Activated CD4-positive, alpha-beta T cell treated with anti-CD3 and anti-CD28 coated beads, Interleukin-2, amount 10 ng/mL, durations not matched to agents 24 days and 14 days (primary cell): ENCODE measurements at regions not wholly inside any gene's neighbourhood (a gene's known extent, or its start where the extent isn't known, plus 50 kb on each side); places are given as distances from the start of the nearest gene placed in this dataset.

ENCODE experiments used
- DNase-seq: peaks from one replicate; pipeline ENCODE4 v3.0.0; 2022
- H3K27ac Mint-ChIP-seq: one replicate; pipeline ENCODE4 v1.8.0; 2022; ENCODE audit warnings: mild to moderate bottlenecking, mixed read lengths
- H3K27me3 Mint-ChIP-seq: one replicate; pipeline ENCODE4 v1.8.0; 2022; ENCODE audit warnings: mixed read lengths
- H3K36me3 Mint-ChIP-seq: one replicate; pipeline ENCODE4 v1.8.0; 2022; ENCODE audit warnings: low read depth, mild to moderate bottlenecking, mixed read lengths
- H3K4me1 Mint-ChIP-seq: one replicate; pipeline ENCODE4 v1.8.0; 2021; ENCODE audit warnings: mixed read lengths
- H3K4me3 Mint-ChIP-seq: one replicate; pipeline ENCODE4 v1.8.0; 2022; ENCODE audit warnings: mild to moderate bottlenecking, moderate library complexity, mixed read lengths
- H3K9me3 Mint-ChIP-seq: one replicate; pipeline ENCODE4 v1.8.0; 2021; ENCODE audit warnings: mixed read lengths
- intact Hi-C: fragments of 100-400 bp; cut with micrococcal nuclease; formaldehyde crosslinking; loops from one replicate; pipeline ENCODE4 v1.15.1; 2023

DNA sequence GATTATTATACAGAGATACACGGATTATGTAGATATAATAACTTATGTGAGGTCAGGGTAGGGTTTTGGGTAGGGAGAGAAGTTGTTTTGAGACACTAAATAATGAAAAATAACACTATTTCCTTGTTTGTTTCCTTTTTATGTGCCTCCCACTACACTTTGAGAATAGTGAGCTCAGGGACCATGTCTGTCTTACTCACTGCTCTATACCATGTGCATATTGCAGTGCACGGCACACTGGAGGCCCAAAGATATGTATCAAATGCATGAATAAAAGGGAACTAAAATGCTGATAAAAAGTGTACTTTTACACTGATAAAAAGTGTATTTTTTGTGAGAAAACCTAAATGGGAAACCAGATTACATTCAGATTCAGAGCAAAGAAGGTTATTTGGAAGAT lies 151.4 kb upstream of the NABP1 start:
- no peak for DNase-seq
- H3K4me1 Mint-ChIP-seq, result no peaks in the 10 kb centered on the region

DNA sequence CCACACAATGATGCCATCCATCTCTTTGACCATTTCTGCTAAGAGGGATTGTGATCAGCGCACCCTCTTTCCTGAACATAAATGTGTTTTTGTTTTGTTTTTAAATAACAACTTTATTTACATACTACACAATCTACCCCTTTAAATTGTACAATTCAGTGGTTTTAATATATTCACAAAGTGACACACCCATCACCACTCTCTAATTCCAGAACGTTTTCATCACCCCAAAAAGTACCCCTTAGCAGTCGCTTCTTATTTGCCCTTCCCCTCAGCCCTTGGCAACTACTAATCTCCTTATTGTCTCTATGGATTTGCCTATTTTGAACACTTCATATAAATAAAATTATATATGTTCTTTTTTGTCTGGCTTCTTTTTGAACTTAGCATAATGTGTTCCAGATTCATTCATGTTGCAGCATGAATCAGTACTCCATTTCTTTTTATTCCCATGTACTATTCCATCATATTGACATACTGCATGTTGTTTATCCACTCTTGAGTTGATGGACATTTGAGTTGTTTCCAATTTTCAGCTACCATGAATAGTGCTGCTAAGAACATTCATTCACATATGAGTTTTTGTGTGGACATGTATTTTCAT lies 150.9 kb upstream of the NABP1 start:
- intact Hi-C loops, result no loop called here
- DNase-seq, result no peak
- Mint-ChIP-seq H3K27me3 (peaks cover 5% of the 10 kb centered on the region), H3K27ac (no peak overlapping the region), H3K4me1 (no peaks in the 10 kb centered on the region), H3K36me3 (no peaks in the 10 kb centered on the region), H3K4me3 (no peak overlapping the region), H3K9me3 (no peaks in the 10 kb centered on the region)

More for the DNA sequence above, 151.4 kb upstream of the NABP1 start:
- no peaks in the 10 kb centered on the region for H3K9me3 Mint-ChIP-seq
- no peak overlapping the region for H3K4me3 Mint-ChIP-seq
- no peaks in the 10 kb centered on the region for H3K36me3 Mint-ChIP-seq
- H3K27ac Mint-ChIP-seq, result no peak overlapping the region
- peaks cover 2% of the 10 kb centered on the region for H3K27me3 Mint-ChIP-seq
- intact Hi-C loops, result no loop called here

DNA sequence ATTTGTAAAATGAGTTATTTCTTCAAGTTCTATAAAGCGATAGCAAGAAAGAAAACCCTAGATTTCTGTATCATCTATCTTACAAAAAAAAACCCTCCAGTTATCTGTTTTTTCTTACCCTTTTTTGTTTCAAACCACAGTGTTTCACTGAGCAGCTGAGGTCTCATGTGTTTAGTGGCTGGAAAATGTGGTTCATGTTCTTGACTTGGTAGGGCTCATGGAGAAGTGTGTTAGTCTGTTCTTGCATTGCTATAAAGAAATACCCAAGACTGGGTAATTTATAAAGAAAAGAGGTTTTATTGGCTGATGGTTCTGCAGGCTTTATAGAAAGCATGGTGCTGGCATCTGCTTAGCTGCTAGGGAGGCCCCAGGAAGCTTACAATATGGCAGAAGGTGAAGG lies 147.3 kb upstream of the NABP1 start:
- H3K9me3 Mint-ChIP-seq, result peaks cover 5% of the 10 kb centered on the region
- H3K4me1 Mint-ChIP-seq, result no peaks in the 10 kb centered on the region
- no peak overlapping the region for H3K4me3 Mint-ChIP-seq
- H3K36me3 Mint-ChIP-seq, result no peaks in the 10 kb centered on the region
- intact Hi-C loops, result no loop called here
- no peak for DNase-seq
- no peak overlapping the region for H3K27ac Mint-ChIP-seq
- peaks cover 9% of the 10 kb centered on the region for H3K27me3 Mint-ChIP-seq

DNA sequence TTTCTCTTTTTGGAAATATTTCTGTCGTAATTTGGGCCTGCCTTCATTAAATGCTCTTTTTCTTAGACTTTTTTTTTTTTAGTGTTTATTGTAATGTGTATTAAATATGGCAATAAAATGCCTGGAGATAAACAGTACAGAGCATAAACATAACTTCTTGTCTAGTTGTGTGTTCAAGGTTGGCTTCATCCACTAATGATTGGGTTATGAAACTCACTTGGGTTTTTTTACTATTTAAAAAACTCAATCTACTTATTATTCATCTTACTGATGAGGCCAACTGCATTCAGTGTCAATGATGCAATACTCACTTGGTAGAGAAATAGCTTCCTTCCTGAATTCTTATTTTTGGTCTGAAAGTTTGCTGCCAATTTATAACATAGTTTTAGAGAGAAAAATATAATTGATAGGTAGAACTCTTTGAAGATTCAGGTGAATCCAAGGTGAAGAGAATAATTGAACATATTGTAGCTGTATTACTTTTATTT lies 144.2 kb upstream of the NABP1 start:
- Mint-ChIP-seq H3K27ac (no peak overlapping the region), H3K9me3 (peaks cover 8% of the 10 kb centered on the region), H3K4me1 (no peaks in the 10 kb centered on the region), H3K36me3 (no peaks in the 10 kb centered on the region), H3K27me3 (peaks cover 6% of the 10 kb centered on the region), H3K4me3 (no peak overlapping the region)
- DNase-seq, result no peak
- intact Hi-C loops, result no loop called here

DNA sequence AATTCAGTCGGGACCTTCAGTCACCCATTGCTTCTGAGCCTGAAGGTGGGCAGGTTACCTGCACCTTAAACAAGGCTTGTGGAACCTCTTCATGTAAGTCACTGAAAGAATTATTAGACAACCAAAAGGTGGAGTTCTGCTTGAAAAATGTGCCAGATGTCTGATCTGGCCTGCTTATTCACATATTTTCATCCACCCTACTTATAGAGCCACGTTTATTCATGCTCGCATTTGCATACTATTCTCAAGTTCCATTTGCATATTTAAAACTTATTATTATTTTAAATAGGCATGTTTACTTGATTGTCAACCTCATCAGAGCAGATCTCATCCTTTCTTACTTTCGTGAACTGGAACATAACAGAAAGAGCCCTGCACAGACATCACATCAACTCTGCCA lies 140.0 kb upstream of the NABP1 start:
- no peak for DNase-seq
- no peak overlapping the region for H3K27ac Mint-ChIP-seq
- peaks cover 8% of the 10 kb centered on the region for H3K9me3 Mint-ChIP-seq
- H3K36me3 Mint-ChIP-seq, result no peaks in the 10 kb centered on the region
- intact Hi-C loops, result no loop called here
- H3K27me3 Mint-ChIP-seq, result peaks cover 8% of the 10 kb centered on the region
- no peak overlapping the region for H3K4me3 Mint-ChIP-seq
- H3K4me1 Mint-ChIP-seq, result no peaks in the 10 kb centered on the region

DNA sequence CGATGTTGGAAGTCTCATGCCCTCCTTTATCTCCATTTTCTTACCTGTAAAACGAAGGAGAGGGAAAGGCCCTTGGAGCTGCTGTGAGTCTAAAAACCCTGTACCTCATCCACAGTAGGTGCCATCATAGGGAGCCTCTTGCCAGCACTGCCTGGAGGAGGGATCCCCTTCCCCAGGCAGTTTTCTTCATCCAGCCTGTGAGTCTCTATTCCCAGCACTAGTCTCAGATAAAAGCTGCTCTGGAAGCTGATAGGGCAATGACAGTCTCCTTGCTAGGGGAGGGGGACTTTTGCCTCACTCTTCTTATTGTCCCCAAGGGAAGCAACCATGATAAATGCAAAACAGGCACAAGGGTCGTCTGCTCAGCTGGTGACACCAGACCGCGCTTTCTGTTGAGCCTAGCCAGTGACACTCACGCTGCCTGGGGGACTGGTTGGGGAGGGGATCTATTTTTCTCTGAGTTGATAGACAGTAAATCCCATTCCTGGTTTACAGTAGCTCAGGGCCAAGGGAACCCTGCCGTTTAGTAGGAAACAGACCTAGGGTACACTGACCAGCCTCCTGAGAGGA lies 139.5 kb upstream of the NABP1 start:
- Mint-ChIP-seq H3K36me3 (no peaks in the 10 kb centered on the region), H3K4me1 (no peaks in the 10 kb centered on the region), H3K9me3 (peaks cover 8% of the 10 kb centered on the region), H3K4me3 (no peak overlapping the region), H3K27ac (no peak overlapping the region), H3K27me3 (peaks cover 8% of the 10 kb centered on the region)
- intact Hi-C loops, result no loop called here
- DNase-seq, result no peak

DNA sequence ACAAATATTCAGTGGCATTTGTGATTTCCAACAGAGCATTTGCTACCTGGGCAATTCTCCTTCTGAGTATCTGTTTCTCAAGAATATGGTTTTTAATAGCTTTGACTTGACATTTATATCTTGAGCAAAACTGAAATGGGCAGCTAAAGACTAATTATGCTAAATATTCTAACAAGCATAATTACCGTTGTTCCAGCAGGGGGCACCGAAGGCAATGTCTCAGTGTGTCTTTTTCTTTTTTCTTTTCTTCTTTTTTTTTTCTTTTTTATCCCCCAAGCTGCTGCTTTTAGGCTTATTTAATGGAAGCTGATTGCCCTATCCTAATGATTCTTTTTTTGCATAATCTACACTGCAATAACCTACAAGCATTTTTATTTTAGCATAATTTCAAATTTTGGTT lies 138.9 kb upstream of the NABP1 start:
- peak; percentile 66 for DNase-seq
- Mint-ChIP-seq H3K9me3 (peaks cover 8% of the 10 kb centered on the region), H3K27me3 (peaks cover 8% of the 10 kb centered on the region), H3K4me3 (no peak overlapping the region), H3K36me3 (no peaks in the 10 kb centered on the region), H3K4me1 (no peaks in the 10 kb centered on the region), H3K27ac (no peak overlapping the region)
- intact Hi-C loops, result no loop called here

DNA sequence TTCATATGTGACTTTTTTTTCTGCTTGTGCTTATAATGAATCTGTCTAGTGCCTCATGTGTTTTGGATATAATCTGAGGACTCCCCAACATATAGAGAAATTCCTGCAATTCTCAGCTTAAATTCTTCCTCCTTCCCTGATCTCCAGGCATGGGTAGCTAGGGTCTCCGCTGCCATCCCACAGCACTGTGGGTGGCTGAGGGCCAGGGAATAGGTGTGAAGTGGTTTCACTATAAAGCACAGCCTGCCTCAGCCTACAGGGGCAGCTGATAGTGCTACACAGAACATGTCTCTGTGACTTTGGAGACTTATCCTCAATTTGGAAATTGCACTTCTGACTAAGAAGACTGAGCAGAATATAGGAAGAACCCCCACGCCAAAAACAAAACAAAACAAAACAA lies 137.3 kb upstream of the NABP1 start:
- Mint-ChIP-seq H3K27ac (no peak overlapping the region), H3K9me3 (peaks cover 3% of the 10 kb centered on the region), H3K27me3 (peaks cover 4% of the 10 kb centered on the region), H3K36me3 (no peaks in the 10 kb centered on the region), H3K4me3 (no peak overlapping the region), H3K4me1 (no peaks in the 10 kb centered on the region)
- intact Hi-C loops, result no loop called here
- DNase-seq, result no peak

DNA sequence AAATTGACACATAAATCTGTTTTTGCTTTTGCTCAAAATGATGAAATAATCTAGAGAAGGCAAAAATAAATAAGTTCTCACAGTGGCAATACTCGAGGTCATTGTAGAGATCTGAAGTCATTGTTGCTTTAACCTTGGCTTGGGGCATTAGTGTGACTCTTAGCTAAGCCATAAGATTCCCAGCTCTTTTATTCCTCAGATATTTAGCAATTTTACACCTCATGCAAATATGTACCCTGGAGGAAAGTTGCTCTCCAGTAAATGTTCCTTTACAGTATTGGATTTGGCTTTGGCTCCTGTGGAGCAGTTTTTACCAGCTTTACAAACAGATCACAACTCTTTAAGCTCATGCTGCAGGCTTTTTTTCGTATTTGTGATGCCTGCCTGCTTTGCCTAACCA lies 134.2 kb upstream of the NABP1 start:
- H3K27me3 Mint-ChIP-seq, result peaks cover 4% of the 10 kb centered on the region
- H3K9me3 Mint-ChIP-seq, result no peaks in the 10 kb centered on the region
- DNase-seq, result no peak
- H3K4me1 Mint-ChIP-seq, result no peaks in the 10 kb centered on the region
- H3K4me3 Mint-ChIP-seq, result no peak overlapping the region
- intact Hi-C loops, result no loop called here
- no peak overlapping the region for H3K27ac Mint-ChIP-seq
- no peaks in the 10 kb centered on the region for H3K36me3 Mint-ChIP-seq

DNA sequence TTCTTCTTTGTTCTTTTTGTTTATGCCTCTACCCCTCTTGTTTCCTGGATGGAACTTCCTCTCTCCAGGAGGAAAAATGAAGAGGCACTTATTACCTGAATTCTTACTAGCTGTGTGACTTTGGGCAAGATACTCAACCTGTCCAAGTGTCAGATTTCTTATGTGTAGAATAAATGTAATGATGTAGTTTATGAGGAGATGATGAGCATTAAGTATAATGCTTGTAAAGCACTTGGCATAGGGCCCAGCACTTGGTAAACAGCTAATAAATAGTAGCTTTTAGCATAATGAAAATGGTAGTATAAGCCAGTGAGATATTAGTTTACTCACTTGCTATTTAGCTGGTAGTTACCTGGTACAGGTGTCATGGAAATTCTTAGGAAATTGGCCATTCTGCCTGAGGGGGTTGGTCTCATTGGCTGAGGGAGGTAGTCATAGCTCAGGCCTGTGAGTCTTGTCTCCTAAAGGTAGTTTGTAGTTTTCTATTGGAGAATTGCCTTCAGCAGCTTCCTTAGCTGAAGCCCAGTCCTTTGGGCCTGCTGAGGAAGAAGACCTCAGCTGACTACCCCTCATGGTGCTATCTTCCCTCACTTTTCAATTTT lies 133.4 kb upstream of the NABP1 start:
- no peaks in the 10 kb centered on the region for H3K4me1 Mint-ChIP-seq
- no peak overlapping the region for H3K4me3 Mint-ChIP-seq
- no peak overlapping the region for H3K27ac Mint-ChIP-seq
- H3K36me3 Mint-ChIP-seq, result no peaks in the 10 kb centered on the region
- H3K9me3 Mint-ChIP-seq, result no peaks in the 10 kb centered on the region
- DNase-seq, result no peak
- intact Hi-C loops, result no loop called here
- H3K27me3 Mint-ChIP-seq, result peaks cover 4% of the 10 kb centered on the region

DNA sequence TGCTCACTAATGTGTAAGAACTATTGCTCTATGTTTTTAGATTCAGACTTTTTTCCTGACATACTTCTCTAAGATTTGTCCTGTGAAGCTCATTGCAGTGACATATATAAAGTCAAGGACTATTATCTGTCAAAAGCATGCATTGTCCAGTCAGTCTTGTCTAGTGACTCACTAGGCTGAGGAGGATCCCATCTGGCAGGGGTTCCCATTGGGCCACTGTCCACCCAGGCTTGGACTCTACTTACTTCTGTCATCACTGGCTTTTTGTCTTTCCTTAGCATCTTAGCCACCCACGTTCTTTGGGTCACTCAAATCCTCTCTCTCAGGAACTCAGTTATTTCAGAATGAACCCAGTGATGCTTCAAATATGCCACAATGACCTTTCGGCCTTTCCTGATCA lies 132.6 kb upstream of the NABP1 start:
- DNase-seq, result no peak

DNA sequence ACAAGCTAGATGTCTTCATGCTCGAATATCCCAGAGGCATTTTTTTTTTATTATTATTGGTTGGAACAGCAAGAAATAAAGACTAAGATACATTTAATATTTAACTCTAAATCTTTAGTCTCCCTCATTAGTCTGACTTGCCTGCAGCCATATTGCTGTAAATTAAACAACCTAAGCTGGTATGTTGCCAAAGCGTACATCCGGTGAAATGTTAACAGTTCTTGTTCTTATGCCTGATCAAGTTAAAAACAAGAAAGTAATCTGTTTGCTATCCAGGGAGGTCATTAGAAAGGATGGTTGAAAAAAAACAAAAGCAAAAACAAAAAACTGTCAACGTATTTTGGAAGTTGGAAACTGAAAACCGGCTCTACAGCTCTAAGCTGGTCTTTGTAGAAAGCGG lies 125.9 kb upstream of the NABP1 start:
- H3K27ac Mint-ChIP-seq, result no peak overlapping the region
- peaks cover 2% of the 10 kb centered on the region for H3K4me1 Mint-ChIP-seq
- H3K27me3 Mint-ChIP-seq, result peaks cover 16% of the 10 kb centered on the region
- H3K36me3 Mint-ChIP-seq, result no peaks in the 10 kb centered on the region
- DNase-seq, result no peak
- H3K4me3 Mint-ChIP-seq, result no peak overlapping the region
- intact Hi-C loops, result no loop called here
- H3K9me3 Mint-ChIP-seq, result no peaks in the 10 kb centered on the region

More for the DNA sequence above, 132.6 kb upstream of the NABP1 start:
- H3K27me3 Mint-ChIP-seq, result peaks cover 2% of the 10 kb centered on the region
- no peak overlapping the region for H3K4me3 Mint-ChIP-seq
- no peaks in the 10 kb centered on the region for H3K4me1 Mint-ChIP-seq
- intact Hi-C loops, result no loop called here
- H3K27ac Mint-ChIP-seq, result no peak overlapping the region
- no peaks in the 10 kb centered on the region for H3K9me3 Mint-ChIP-seq
- no peaks in the 10 kb centered on the region for H3K36me3 Mint-ChIP-seq

DNA sequence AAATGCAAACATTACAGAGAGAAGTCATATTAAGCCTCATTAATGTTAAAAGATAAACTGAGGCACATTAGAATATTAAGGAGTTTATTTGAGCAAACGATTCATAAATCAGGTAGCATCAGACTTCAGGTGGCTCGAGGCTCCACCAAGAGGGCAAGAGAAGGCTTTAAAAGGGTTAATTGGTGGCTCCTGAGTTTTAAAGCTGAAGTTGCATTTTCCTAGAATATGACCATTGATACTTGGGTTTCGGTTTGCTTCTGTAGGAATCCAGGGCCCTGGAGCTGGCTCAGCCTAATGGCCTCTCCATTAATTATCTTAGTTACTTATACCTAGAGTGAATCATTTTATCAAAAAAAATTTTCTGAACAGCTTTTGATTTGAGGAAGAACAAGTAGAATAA lies 123.7 kb upstream of the NABP1 start:
- intact Hi-C loops, result no loop called here
- Mint-ChIP-seq H3K9me3 (no peaks in the 10 kb centered on the region), H3K36me3 (no peaks in the 10 kb centered on the region), H3K27ac (no peak overlapping the region), H3K27me3 (peaks cover 16% of the 10 kb centered on the region), H3K4me1 (peaks cover 3% of the 10 kb centered on the region), H3K4me3 (no peak overlapping the region)
- DNase-seq, result no peak

DNA sequence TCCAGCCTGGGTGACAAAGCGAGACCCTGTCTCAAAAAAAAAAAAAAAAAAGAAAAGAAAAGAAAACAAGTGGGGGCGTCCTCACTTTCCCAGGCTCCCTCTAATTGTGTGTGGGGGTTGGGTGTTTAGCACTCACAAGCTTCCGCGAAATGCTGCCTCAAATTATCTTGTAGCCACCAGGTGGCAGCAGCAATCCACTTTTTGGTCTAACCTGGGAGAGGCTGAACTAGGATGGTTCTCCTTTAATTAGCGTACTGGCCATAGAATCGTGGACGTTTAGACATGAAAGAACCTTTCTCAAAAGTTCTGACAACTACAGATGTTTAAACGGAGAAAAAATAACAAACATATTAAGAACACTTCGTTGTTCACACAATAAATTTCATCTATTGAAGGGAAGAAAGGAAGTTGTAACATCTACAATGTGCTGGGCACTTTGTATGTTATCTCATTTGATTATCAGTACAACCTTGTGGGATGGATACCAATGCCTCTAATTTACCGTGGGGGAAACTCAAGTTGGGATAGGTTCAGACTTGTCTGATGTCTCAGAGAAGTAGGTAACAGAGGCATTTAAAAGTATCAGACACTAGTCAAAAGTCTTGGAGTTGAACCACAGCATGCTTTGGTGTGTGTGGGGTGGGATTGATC lies 122.7 kb upstream of the NABP1 start:
- Mint-ChIP-seq H3K36me3 (no peaks in the 10 kb centered on the region), H3K4me3 (no peak overlapping the region), H3K27ac (no peak overlapping the region), H3K4me1 (peaks cover 7% of the 10 kb centered on the region), H3K27me3 (peaks cover 20% of the 10 kb centered on the region), H3K9me3 (no peaks in the 10 kb centered on the region)
- intact Hi-C loops, result loop anchor here (1.0 kb wide), 1 partner anchor 607 kb away; no protein-coding TSS in a partner anchor
- DNase-seq, result peak; percentile 94
